ENCODE measurements at regions not wholly inside any gene's neighbourhood (a gene's known extent, or its start where the extent isn't known, plus 50 kb on each side); places are given as distances from the start of the nearest gene placed in this dataset.

GRCh38 chr2:234195516-234195915, 145.0 kb downstream of the SPP2 start:
- TF ChIP-seq, protein P1, sequence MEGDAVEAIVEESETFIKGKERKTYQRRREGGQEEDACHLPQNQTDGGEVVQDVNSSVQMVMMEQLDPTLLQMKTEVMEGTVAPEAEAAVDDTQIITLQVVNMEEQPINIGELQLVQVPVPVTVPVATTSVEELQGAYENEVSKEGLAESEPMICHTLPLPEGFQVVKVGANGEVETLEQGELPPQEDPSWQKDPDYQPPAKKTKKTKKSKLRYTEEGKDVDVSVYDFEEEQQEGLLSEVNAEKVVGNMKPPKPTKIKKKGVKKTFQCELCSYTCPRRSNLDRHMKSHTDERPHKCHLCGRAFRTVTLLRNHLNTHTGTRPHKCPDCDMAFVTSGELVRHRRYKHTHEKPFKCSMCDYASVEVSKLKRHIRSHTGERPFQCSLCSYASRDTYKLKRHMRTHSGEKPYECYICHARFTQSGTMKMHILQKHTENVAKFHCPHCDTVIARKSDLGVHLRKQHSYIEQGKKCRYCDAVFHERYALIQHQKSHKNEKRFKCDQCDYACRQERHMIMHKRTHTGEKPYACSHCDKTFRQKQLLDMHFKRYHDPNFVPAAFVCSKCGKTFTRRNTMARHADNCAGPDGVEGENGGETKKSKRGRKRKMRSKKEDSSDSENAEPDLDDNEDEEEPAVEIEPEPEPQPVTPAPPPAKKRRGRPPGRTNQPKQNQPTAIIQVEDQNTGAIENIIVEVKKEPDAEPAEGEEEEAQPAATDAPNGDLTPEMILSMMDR (optimal IDR thresholded peaks at IDR 0.05 in 1 of 3, IDR thresholded peaks at IDR 0.05 in 1 of 3, conservative IDR thresholded peaks at IDR 0.05 in 1 of 3; ENCODE audit: extremely low read depth in 1 of 3, insufficient read depth in 2 of 3, low read length in 3 of 3) = no peak
- no peak for TF ChIP-seq EZH2 (IDR thresholded peaks at IDR 0.05; ENCODE audit: low read length)

All from keratinocyte (primary cell).